WERI-Rb-1 (cell line): ENCODE measurements at regions not wholly inside any gene's neighbourhood (a gene's known extent, or its start where the extent isn't known, plus 50 kb on each side); places are given as distances from the start of the nearest gene placed in this dataset.

Source experiments
- DNase-seq: peaks from one replicate; pipeline ENCODE4 v3.0.0-alpha.2; 2020
- H3K27ac ChIP-seq: fragments of 250-450 bp; sonication (Bioruptor Pico); 2 replicates; pipeline ENCODE4 v1.5.1; 2020; ENCODE audit warnings: mild to moderate bottlenecking, moderate library complexity
- H3K27me3 ChIP-seq: fragments of 250-450 bp; sonication (Bioruptor Pico); 2 replicates; pipeline ENCODE4 v1.5.1; 2021; ENCODE audit warnings: mild to moderate bottlenecking, low read depth, moderate library complexity; ENCODE audit not compliant: insufficient read depth, severe bottlenecking
- H3K36me3 ChIP-seq: fragments of 250-450 bp; sonication (Bioruptor Pico); 2 replicates; pipeline ENCODE4 v1.5.1; 2020; ENCODE audit warnings: mild to moderate bottlenecking, moderate library complexity
- H3K4me3 ChIP-seq: 2 replicates; pipeline ENCODE4 v1.5.1; 2011; ENCODE audit warnings: low read depth, mild to moderate bottlenecking, control low read depth, low read length
- H3K9me3 ChIP-seq: fragments of 250-450 bp; sonication (Bioruptor Pico); 2 replicates; pipeline ENCODE4 v1.5.1; 2021; ENCODE audit warnings: mild to moderate bottlenecking, moderate library complexity; ENCODE audit not compliant: severe bottlenecking
- CTCF ChIP-seq: IDR thresholded peaks from 2 replicates; pipeline ENCODE4 v1.5.1; 2011; ENCODE audit warnings: low read depth, mild to moderate bottlenecking, control low read depth, inconsistent platforms, low read length

- no peaks in the 10 kb centered on the region for H3K9me3 ChIP-seq
- TF ChIP-seq CTCF: no peak
- no peaks in the 10 kb centered on the region for H3K27me3 ChIP-seq
- no peak for DNase-seq
- no peak overlapping the region for H3K4me3 ChIP-seq
- H3K36me3 ChIP-seq: no peaks in the 10 kb centered on the region
- H3K27ac ChIP-seq: no peak overlapping the region
Observed at GRCh38 chr1:88252745-88253144, 431.3 kb upstream of the PKN2 start.

GRCh38 chr1:88265606-88266005, 418.5 kb upstream of the PKN2 start:
- DNase-seq: no peak
- H3K36me3 ChIP-seq: no peaks in the 10 kb centered on the region
- TF ChIP-seq CTCF: no peak
- no peak overlapping the region for H3K27ac ChIP-seq
- H3K9me3 ChIP-seq: no peaks in the 10 kb centered on the region
- H3K4me3 ChIP-seq: no peak overlapping the region
- H3K27me3 ChIP-seq: no peaks in the 10 kb centered on the region

GRCh38 chr1:88266051-88266450, 418.0 kb upstream of the PKN2 start:
- Histone ChIP-seq H3K36me3 (no peaks in the 10 kb centered on the region), H3K4me3 (no peak overlapping the region), H3K27ac (no peak overlapping the region), H3K27me3 (no peaks in the 10 kb centered on the region), H3K9me3 (no peaks in the 10 kb centered on the region)
- no peak for TF ChIP-seq CTCF
- DNase-seq: no peak

GRCh38 chr1:88272216-88272615, 411.9 kb upstream of the PKN2 start:
- TF ChIP-seq CTCF: no peak
- no peaks in the 10 kb centered on the region for H3K36me3 ChIP-seq
- H3K27me3 ChIP-seq: no peaks in the 10 kb centered on the region
- DNase-seq: no peak
- no peak overlapping the region for H3K4me3 ChIP-seq
- no peaks in the 10 kb centered on the region for H3K9me3 ChIP-seq
- H3K27ac ChIP-seq: no peak overlapping the region

GRCh38 chr1:88274431-88274830, 409.6 kb upstream of the PKN2 start:
- H3K36me3 ChIP-seq: no peaks in the 10 kb centered on the region
- no peak overlapping the region for H3K27ac ChIP-seq
- TF ChIP-seq CTCF: no peak
- no peaks in the 10 kb centered on the region for H3K27me3 ChIP-seq
- DNase-seq: no peak
- H3K9me3 ChIP-seq: no peaks in the 10 kb centered on the region
- no peak overlapping the region for H3K4me3 ChIP-seq

- Histone ChIP-seq H3K36me3 (no peaks in the 10 kb centered on the region), H3K27me3 (no peaks in the 10 kb centered on the region), H3K27ac (no peak overlapping the region), H3K4me3 (no peak overlapping the region), H3K9me3 (no peaks in the 10 kb centered on the region)
- DNase-seq: no peak
- TF ChIP-seq CTCF: no peak
Observed at GRCh38 chr1:88275259-88275862, 408.7 kb upstream of the PKN2 start.
